H1 (cell line): ENCODE measurements at regions not wholly inside any gene's neighbourhood (a gene's known extent, or its start where the extent isn't known, plus 50 kb on each side); places are given as distances from the start of the nearest gene placed in this dataset.
A peak's percentile ranks its signal among the peaks of the same experiment; 100 is the strongest.

Experiments
- CTCF ChIA-PET: fragments of 300-600 bp; sonication (Branson Sonifier 250); formaldehyde crosslinking; loops from one replicate; lab custom pipeline; 2021; ENCODE audit not compliant: partially characterized antibody; lab: Charles Lee
- POLR2A ChIA-PET: fragments of 300-600 bp; sonication (Branson Sonifier 250); formaldehyde crosslinking; loops from one replicate; lab custom pipeline; 2021; ENCODE audit warnings: inconsistent platforms; ENCODE audit not compliant: partially characterized antibody; lab: Charles Lee
- DNase-seq, 2 experiments: peaks; one replicate each; pipeline versions ENCODE4 v3.0.0 to v3.0.0-alpha.2; 2010 to 2022; ENCODE audit warnings: low spot score in 2 of 2, low read depth in 1 of 2, mixed read lengths in 1 of 2
- FAIRE-seq: peaks from 2 replicates; lab custom pipeline; 2011; peaks lifted over from hg19 to GRCh38; lab: Jason Lieb, UNC
- H2AFZ ChIP-seq: 2 replicates; pipeline ENCODE4 v1.8.1; 2012; ENCODE audit warnings: low read length, inconsistent platforms
- H2AK5ac ChIP-seq: 2 replicates; pipeline ENCODE4 v1.6.1; 2013; ENCODE audit warnings: low read depth, low read length
- H2BK120ac ChIP-seq: replicated peaks from 2 replicates; pipeline ENCODE3; 2013; ENCODE audit warnings: low read depth, low read length, inconsistent platforms
- H2BK12ac ChIP-seq: 2 replicates; pipeline ENCODE4 v1.6.1; 2013; ENCODE audit warnings: low read depth, low read length
- H2BK15ac ChIP-seq: 2 replicates; pipeline ENCODE4 v1.6.1; 2013; ENCODE audit warnings: low read length
- H2BK20ac ChIP-seq: 2 replicates; pipeline ENCODE4 v1.6.1; 2013; ENCODE audit warnings: low read length
- H2BK5ac ChIP-seq: 2 replicates; pipeline ENCODE4 v1.6.1; 2013; ENCODE audit warnings: low read depth, low read length
- H3K14ac ChIP-seq: 2 replicates; pipeline ENCODE4 v1.6.1; 2013; ENCODE audit warnings: inconsistent platforms; ENCODE audit not compliant: insufficient read length
- H3K18ac ChIP-seq: 2 replicates; pipeline ENCODE4 v1.6.1; 2013; ENCODE audit warnings: low read length; ENCODE audit errors: extremely low read depth
- H3K23ac ChIP-seq: 2 replicates; pipeline ENCODE4 v1.6.1; 2013; ENCODE audit warnings: inconsistent platforms; ENCODE audit not compliant: insufficient read length
- H3K23me2 ChIP-seq: 2 replicates; pipeline ENCODE4 v1.6.1; 2013; ENCODE audit warnings: low read depth, low read length
- H3K27ac ChIP-seq: 2 replicates; pipeline ENCODE4 v1.6.1; 2011; ENCODE audit warnings: low read depth, low read length, inconsistent platforms
- H3K27me3 ChIP-seq, 4 experiments: replicated peaks in 1 of 4; 1 replicate in 1 of 4; 2 replicates in 3 of 4; pipeline versions ENCODE4 v1.6.1 to v1.8.1; 2011 to 2013; ENCODE audit warnings: low read length in 3 of 4, mild to moderate bottlenecking in 3 of 4, inconsistent platforms in 2 of 4, mixed read lengths in 2 of 4, moderate library complexity in 1 of 4; ENCODE audit not compliant: control insufficient read depth in 3 of 4, insufficient read depth in 3 of 4; ENCODE audit errors: extremely low read depth in 1 of 4
- H3K36me3 ChIP-seq, 4 experiments: 2 replicates each; pipeline versions ENCODE4 v1.6.1 to v1.8.1; 2011 to 2013; ENCODE audit warnings: mild to moderate bottlenecking in 4 of 4, low read length in 3 of 4, moderate library complexity in 2 of 4, control low read depth in 1 of 4, inconsistent platforms in 1 of 4; ENCODE audit not compliant: insufficient read depth in 4 of 4, control insufficient read depth in 2 of 4
- H3K4ac ChIP-seq: replicated peaks from 2 replicates; pipeline ENCODE3; 2013; ENCODE audit warnings: low read length, low read depth, mixed read lengths, inconsistent platforms; ENCODE audit not compliant: insufficient read length
- H3K4me1 ChIP-seq, 4 experiments: replicated peaks in 1 of 4; 1 replicate in 1 of 4; 2 replicates in 3 of 4; pipeline versions ENCODE4 v1.6.1 to v1.8.1; 2011 to 2013; ENCODE audit warnings: low read length in 3 of 4, inconsistent platforms in 2 of 4, mixed read lengths in 1 of 4; ENCODE audit not compliant: insufficient read depth in 4 of 4, control insufficient read depth in 3 of 4
- H3K4me2 ChIP-seq, 2 experiments: 2 replicates each; pipeline versions ENCODE4 v1.6.1 to v1.8.1; 2011 to 2013; ENCODE audit warnings: low read depth in 2 of 2, low read length in 2 of 2, control low read depth in 1 of 2, inconsistent platforms in 1 of 2, mild to moderate bottlenecking in 1 of 2; ENCODE audit not compliant: insufficient read depth in 1 of 2
- H3K4me3 ChIP-seq, 4 experiments: fragments of 200-600, 300-600 bp in 1 of 4; sonication (generic), shearing (Covaris generic), sonication (Bioruptor Twin) in 1 of 4; 2 replicates each; pipeline versions ENCODE4 v1.5.1 to v1.8.1; 2011 to 2016; ENCODE audit warnings: low read length in 4 of 4, low read depth in 3 of 4, control low read depth in 2 of 4, inconsistent platforms in 2 of 4, mild to moderate bottlenecking in 2 of 4, mixed read lengths in 1 of 4, moderate library complexity in 1 of 4; ENCODE audit not compliant: insufficient read depth in 2 of 4; ENCODE audit errors: extremely low read depth in 1 of 4
- H3K56ac ChIP-seq: replicated peaks from 2 replicates; pipeline ENCODE3; 2013; ENCODE audit warnings: low read depth, mild to moderate bottlenecking, mixed read lengths, low read length, inconsistent platforms; ENCODE audit not compliant: insufficient read length
- H3K79me1 ChIP-seq: 2 replicates; pipeline ENCODE4 v1.6.1; 2013; ENCODE audit warnings: low read depth, low read length, control low read depth
- H3K79me2 ChIP-seq, 2 experiments: 2 replicates each; pipeline versions ENCODE4 v1.6.1 to v1.8.1; 2012 to 2013; ENCODE audit warnings: low read length in 2 of 2, mild to moderate bottlenecking in 2 of 2, inconsistent platforms in 1 of 2; ENCODE audit not compliant: insufficient read depth in 2 of 2, control insufficient read depth in 1 of 2
- H3K9ac ChIP-seq, 4 experiments: replicated peaks in 1 of 4; 1 replicate in 1 of 4; 2 replicates in 3 of 4; pipeline versions ENCODE4 v1.6.1 to v1.8.1; 2011 to 2013; ENCODE audit warnings: low read depth in 3 of 4, low read length in 3 of 4, control low read depth in 2 of 4, mild to moderate bottlenecking in 2 of 4, moderate library complexity in 2 of 4, inconsistent platforms in 1 of 4; ENCODE audit errors: extremely low read depth in 1 of 4
- H3K9me3 ChIP-seq, 2 experiments: 2 replicates each; pipeline versions ENCODE4 v1.6.1 to v1.8.1; 2012 to 2013; ENCODE audit warnings: mild to moderate bottlenecking in 2 of 2, moderate library complexity in 2 of 2, control low read depth in 1 of 2, inconsistent platforms in 1 of 2, low read depth in 1 of 2, low read length in 1 of 2, mixed read lengths in 1 of 2; ENCODE audit not compliant: insufficient read depth in 2 of 2
- H4K20me1 ChIP-seq, 2 experiments: replicated peaks in 1 of 2; 2 replicates each; pipeline versions ENCODE3 to v1.8.1; 2011 to 2013; ENCODE audit warnings: inconsistent platforms in 2 of 2, low read length in 2 of 2, mild to moderate bottlenecking in 1 of 2; ENCODE audit not compliant: insufficient read depth in 2 of 2, control insufficient read depth in 1 of 2
- H4K5ac ChIP-seq: 2 replicates; pipeline ENCODE4 v1.6.1; 2013; ENCODE audit warnings: low read length, low read depth, mixed read lengths, inconsistent platforms; ENCODE audit not compliant: insufficient read length
- H4K8ac ChIP-seq: 2 replicates; pipeline ENCODE4 v1.8.0; 2013; ENCODE audit warnings: mild to moderate bottlenecking, moderate library complexity, low read length, inconsistent platforms; ENCODE audit not compliant: insufficient read depth; ENCODE audit errors: extremely low read depth
- H4K91ac ChIP-seq: replicated peaks from 2 replicates; pipeline ENCODE3; 2013; ENCODE audit warnings: low read length, mixed read lengths, inconsistent platforms; ENCODE audit not compliant: insufficient read length
- GTF2F1 ChIP-seq: IDR thresholded peaks from 2 replicates; pipeline ENCODE4 v1.6.1; 2012; ENCODE audit warnings: low read depth, low read length, improper control_type of control experiment, borderline replicate concordance
- KDM5A ChIP-seq: fragments of 200-600 bp; IDR thresholded peaks from 2 replicates; pipeline ENCODE4 v1.7.1; 2012; ENCODE audit warnings: mild to moderate bottlenecking, low read length, inconsistent platforms, mixed read lengths
- POU5F1 ChIP-seq: IDR thresholded peaks from 2 replicates; pipeline ENCODE4 v1.6.1; 2011; ENCODE audit warnings: low read depth, mild to moderate bottlenecking, low read length, moderate library complexity
- SIRT6 ChIP-seq: IDR thresholded peaks from one replicate; pipeline ENCODE4 v1.7.1; 2012; ENCODE audit warnings: low read length, inconsistent platforms
- SUZ12 ChIP-seq: fragments of 200-600 bp; sonication (generic); IDR thresholded peaks from 2 replicates; pipeline ENCODE4 v1.6.1; 2012; ENCODE audit warnings: mild to moderate bottlenecking, inconsistent platforms, low read length, moderate library complexity, mixed read lengths
- TBP ChIP-seq: IDR thresholded peaks from 2 replicates; pipeline ENCODE4 v1.6.1; 2011; ENCODE audit warnings: low read depth, low read length, improper control_type of control experiment
- WGBS, 2 experiments: shearing (Covaris generic) in 1 of 2; methylation state at CpG; one replicate each; pipeline versions ENCODE4 v1.1.6 to v1.1.7; 2013 to 2015; ENCODE audit warnings: low lambda C conversion rate in 2 of 2, mixed read lengths in 2 of 2, inconsistent platforms in 1 of 2, low coverage in 1 of 2, missing lambda C conversion rate in 1 of 2; ENCODE audit not compliant: insufficient replicate concordance in 2 of 2, insufficient coverage in 1 of 2, insufficient read length in 1 of 2; ENCODE audit errors: extremely low coverage in 1 of 2, missing lambda C conversion rate in 1 of 2; 5-methylcytosine and 5-hydroxymethylcytosine counted together
- TF ChIP-seq, protein P1 (sequence below): IDR thresholded peaks from 2 replicates; pipeline ENCODE4 v1.6.1; 2011; ENCODE audit warnings: low read length, improper control_type of control experiment
- TF ChIP-seq, protein P2 (sequence below): IDR thresholded peaks from 2 replicates; pipeline ENCODE4 v1.6.1; 2012; ENCODE audit warnings: low read length, inconsistent platforms
- TF ChIP-seq, protein P3 (sequence below): IDR thresholded peaks from 2 replicates; pipeline ENCODE4 v1.6.1; 2012; ENCODE audit warnings: inconsistent platforms

DNA sequence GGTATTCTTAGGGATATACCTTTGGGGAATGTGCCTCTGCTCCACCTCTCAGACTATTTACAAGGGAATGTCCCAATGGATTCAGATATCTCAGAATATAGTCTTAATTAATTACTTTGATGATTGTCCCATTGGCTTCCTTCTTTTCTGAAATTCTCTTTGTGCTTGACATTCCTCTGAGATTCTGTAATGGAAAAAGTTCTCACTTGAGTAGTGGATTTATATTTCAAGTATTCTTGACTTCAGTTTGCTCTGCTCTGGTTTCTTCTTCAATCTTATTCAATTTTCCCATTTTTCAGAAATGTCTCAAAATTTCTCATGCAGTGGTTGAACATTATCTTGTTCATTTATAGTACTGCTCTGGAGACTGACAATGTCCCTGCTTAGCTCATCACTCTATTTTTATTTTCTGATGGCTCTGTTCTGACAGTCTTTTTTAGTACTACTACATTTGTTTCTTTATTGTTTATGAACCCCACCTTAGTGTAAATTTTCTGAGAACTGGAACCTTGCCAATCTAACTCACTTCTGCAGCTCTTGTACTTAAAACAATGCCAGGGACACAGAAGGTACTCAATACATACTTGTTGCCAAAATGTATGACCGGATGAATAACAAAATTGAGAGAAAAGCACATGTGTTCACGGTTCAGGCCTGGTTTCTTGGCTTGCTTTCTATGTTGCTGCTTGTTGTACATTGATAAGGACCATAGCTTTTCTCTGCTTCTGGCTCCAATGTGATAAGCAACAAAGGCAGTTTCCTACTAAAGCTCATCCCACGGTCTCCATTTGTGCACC lies 471.7 kb downstream of the GASK1B start:
- Histone ChIP-seq H3K4me3 (no peak overlapping the region), H3K4me2 (no peak overlapping the region), H4K8ac (no peak overlapping the region), H2BK12ac (no peak overlapping the region), H2BK5ac (no peak overlapping the region), H4K91ac (no peak overlapping the region), H3K27ac (no peak overlapping the region), H3K79me1 (no peaks in the 10 kb centered on the region), H3K36me3 (no peaks in the 10 kb centered on the region), H2BK20ac (no peak overlapping the region), H3K56ac (no peak overlapping the region), H3K27me3 (no peaks in the 10 kb centered on the region), H3K18ac (no peak overlapping the region), H3K79me2 (no peaks in the 10 kb centered on the region), H2BK15ac (no peak overlapping the region), H3K4ac (no peak overlapping the region), H3K9ac (no peak overlapping the region), H3K14ac (no peak overlapping the region), H3K9me3 (no peaks in the 10 kb centered on the region), H2AFZ (peak overlapping the region; percentile 82; the same call in 1 of the 2 replicates), H4K5ac (no peak overlapping the region), H4K20me1 (no peaks in the 10 kb centered on the region), H3K23ac (no peak overlapping the region), H2BK120ac (no peak overlapping the region), H3K4me1 (no peaks in the 10 kb centered on the region), H2AK5ac (no peak overlapping the region), H3K23me2 (no peaks in the 10 kb centered on the region)
- 91% methylated on average over 3 of the region's 3 CpGs; no CpG with 5 or more reads in 1 of the 2 experiments for WGBS, 2 experiments
- FAIRE-seq (no peak), DNase-seq (no peak)
- ChIA-PET POLR2A (no interaction called here), CTCF (no interaction called here)
- TF ChIP-seq, protein P1, sequence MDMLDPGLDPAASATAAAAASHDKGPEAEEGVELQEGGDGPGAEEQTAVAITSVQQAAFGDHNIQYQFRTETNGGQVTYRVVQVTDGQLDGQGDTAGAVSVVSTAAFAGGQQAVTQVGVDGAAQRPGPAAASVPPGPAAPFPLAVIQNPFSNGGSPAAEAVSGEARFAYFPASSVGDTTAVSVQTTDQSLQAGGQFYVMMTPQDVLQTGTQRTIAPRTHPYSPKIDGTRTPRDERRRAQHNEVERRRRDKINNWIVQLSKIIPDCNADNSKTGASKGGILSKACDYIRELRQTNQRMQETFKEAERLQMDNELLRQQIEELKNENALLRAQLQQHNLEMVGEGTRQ = no peak
- TF ChIP-seq SUZ12 = no peak
- TF ChIP-seq TBP = no peak
- TF ChIP-seq SIRT6 = no peak
- TF ChIP-seq, protein P2, sequence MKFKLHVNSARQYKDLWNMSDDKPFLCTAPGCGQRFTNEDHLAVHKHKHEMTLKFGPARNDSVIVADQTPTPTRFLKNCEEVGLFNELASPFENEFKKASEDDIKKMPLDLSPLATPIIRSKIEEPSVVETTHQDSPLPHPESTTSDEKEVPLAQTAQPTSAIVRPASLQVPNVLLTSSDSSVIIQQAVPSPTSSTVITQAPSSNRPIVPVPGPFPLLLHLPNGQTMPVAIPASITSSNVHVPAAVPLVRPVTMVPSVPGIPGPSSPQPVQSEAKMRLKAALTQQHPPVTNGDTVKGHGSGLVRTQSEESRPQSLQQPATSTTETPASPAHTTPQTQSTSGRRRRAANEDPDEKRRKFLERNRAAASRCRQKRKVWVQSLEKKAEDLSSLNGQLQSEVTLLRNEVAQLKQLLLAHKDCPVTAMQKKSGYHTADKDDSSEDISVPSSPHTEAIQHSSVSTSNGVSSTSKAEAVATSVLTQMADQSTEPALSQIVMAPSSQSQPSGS = no peak
- no peak for TF ChIP-seq GTF2F1
- TF ChIP-seq, protein P3, sequence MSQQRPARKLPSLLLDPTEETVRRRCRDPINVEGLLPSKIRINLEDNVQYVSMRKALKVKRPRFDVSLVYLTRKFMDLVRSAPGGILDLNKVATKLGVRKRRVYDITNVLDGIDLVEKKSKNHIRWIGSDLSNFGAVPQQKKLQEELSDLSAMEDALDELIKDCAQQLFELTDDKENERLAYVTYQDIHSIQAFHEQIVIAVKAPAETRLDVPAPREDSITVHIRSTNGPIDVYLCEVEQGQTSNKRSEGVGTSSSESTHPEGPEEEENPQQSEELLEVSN = no peak
- no peak for TF ChIP-seq POU5F1
- TF ChIP-seq KDM5A = no peak
